Esophagus squamous epithelium (tissue), 4 donors: ENCODE measurements at regions not wholly inside any gene's neighbourhood (a gene's known extent, or its start where the extent isn't known, plus 50 kb on each side); places are given as distances from the start of the nearest gene placed in this dataset.

ENCODE experiments used
- POLR2A ChIP-seq, 4 donors: fragments of 450-650 bp; IDR thresholded peaks; one replicate each; pipeline ENCODE4 v1.6.1; 2017; ENCODE audit warnings: antibody characterized with exemption in 4 of 4, mild to moderate bottlenecking in 4 of 4, moderate library complexity in 3 of 4
- TF ChIP-seq, protein P1 (sequence below), 6 experiments: fragments of 450-650 bp in 4 of 6; fragments of 200-600 bp in 2 of 6; sonication (generic) in 2 of 6; IDR thresholded peaks; one replicate each; pipeline ENCODE4 v1.5.1; 2016 to 2019; ENCODE audit warnings: antibody characterized with exemption in 6 of 6, mild to moderate bottlenecking in 4 of 6, moderate library complexity in 4 of 6

DNA sequence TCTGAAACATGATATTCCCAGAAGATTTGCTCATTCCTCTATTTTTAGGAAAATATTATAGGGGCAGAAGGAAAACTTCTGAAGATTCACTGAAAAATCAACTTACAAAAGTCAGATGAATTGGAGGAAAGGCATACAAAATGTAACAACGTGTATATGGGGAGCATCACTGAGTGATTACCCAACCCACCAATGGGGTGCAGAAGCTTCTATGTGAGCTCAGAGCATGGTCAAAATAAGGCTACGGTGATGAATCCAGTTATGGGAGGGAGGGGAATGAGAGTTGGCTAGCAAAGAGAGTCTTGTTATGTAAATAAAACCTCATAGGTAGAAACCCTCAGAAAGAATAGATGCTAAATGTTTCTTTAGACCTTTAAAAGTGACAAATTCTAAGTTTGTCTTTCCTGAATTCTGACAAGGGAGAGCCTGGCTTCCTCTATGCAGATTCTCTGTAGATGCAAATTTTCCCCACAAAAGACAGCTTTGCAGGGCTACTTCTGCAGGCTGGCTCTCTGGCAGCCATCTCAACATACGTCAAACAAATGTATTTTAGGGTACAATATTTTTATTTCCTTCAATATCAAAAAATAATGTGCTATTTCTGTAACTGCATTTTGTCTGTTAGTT, 171.4 kb upstream of the NDUFV2 start:
- TF ChIP-seq, protein P1, sequence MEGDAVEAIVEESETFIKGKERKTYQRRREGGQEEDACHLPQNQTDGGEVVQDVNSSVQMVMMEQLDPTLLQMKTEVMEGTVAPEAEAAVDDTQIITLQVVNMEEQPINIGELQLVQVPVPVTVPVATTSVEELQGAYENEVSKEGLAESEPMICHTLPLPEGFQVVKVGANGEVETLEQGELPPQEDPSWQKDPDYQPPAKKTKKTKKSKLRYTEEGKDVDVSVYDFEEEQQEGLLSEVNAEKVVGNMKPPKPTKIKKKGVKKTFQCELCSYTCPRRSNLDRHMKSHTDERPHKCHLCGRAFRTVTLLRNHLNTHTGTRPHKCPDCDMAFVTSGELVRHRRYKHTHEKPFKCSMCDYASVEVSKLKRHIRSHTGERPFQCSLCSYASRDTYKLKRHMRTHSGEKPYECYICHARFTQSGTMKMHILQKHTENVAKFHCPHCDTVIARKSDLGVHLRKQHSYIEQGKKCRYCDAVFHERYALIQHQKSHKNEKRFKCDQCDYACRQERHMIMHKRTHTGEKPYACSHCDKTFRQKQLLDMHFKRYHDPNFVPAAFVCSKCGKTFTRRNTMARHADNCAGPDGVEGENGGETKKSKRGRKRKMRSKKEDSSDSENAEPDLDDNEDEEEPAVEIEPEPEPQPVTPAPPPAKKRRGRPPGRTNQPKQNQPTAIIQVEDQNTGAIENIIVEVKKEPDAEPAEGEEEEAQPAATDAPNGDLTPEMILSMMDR (IDR thresholded peaks at IDR 0.05), result no peak
- TF ChIP-seq POLR2A (IDR thresholded peaks at IDR 0.05), result no peak
